ENCODE measurements at regions not wholly inside any gene's neighbourhood (a gene's known extent, or its start where the extent isn't known, plus 50 kb on each side); places are given as distances from the start of the nearest gene placed in this dataset.
"Not testable (repeated sequence)": the region's sequence is repeated elsewhere in the genome, so short reads cannot be mapped to it uniquely, and the experiment has no call there.

GRCh38 chr2:147008481-147008880 lies 836.3 kb upstream of the ACVR2A start:
- WGBS (ENCODE audit: insufficient coverage) = 100% methylated on average over 1 of the region's 2 CpGs
- no peak overlapping the region for H3K4me3 ChIP-seq (ENCODE audit: low read depth, low read length)
- no peak overlapping the region for H3K27ac ChIP-seq (ENCODE audit: low read depth, low read length)

GRCh38 chr2:147006736-147007141 lies 838.1 kb upstream of the ACVR2A start:
- DNase-seq (ENCODE audit: low read depth in 4 of 6, low spot score in 6 of 6) = peak in 1 of 6 donors; percentile 8
- H3K27ac ChIP-seq (ENCODE audit: low read depth, low read length) = no peak overlapping the region
- no peak overlapping the region for H3K4me3 ChIP-seq (ENCODE audit: low read depth, low read length)
- no peaks in the 10 kb centered on the region for H3K9me3 ChIP-seq (ENCODE audit: control insufficient read depth, insufficient read depth, low read length)
- WGBS (ENCODE audit: insufficient coverage) = no CpG with 5 or more reads among the region's 2 CpGs
- H3K4me1 ChIP-seq (ENCODE audit: control insufficient read depth, insufficient read depth, low read length) = no peaks in the 10 kb centered on the region
- H3K36me3 ChIP-seq (ENCODE audit: control insufficient read depth, insufficient read depth, low read length) = no peaks in the 10 kb centered on the region
- H3K27me3 ChIP-seq (ENCODE audit: control insufficient read depth, insufficient read depth, low read length) = no peaks in the 10 kb centered on the region

More at GRCh38 chr2:147008481-147008880, 836.3 kb upstream of the ACVR2A start:
- no peak for DNase-seq (ENCODE audit: low read depth in 4 of 6, low spot score in 6 of 6)
- Histone ChIP-seq H3K36me3 (ENCODE audit: control insufficient read depth, insufficient read depth, low read length) (no peaks in the 10 kb centered on the region), H3K9me3 (ENCODE audit: control insufficient read depth, insufficient read depth, low read length) (no peaks in the 10 kb centered on the region), H3K4me1 (ENCODE audit: control insufficient read depth, insufficient read depth, low read length) (no peaks in the 10 kb centered on the region), H3K27me3 (ENCODE audit: control insufficient read depth, insufficient read depth, low read length) (no peaks in the 10 kb centered on the region)

DNA sequence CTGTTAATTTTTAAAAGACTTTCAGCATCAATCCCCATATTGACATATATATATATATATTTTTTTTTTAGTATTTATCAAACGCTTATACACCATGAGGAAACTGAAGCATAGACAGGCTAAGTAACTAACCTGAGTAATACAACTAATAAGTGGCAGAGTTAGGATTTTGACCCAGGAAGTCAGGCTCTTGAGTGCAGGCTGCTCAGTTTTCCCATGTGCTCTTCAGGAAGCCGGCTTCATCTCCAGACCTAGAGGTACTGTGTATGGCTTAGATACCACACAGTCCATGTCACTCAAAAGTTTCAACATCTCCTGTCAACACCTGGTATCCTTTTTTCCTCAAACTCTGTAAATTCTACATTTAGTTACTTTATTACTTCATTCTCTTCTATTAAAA lies 841.7 kb upstream of the ACVR2A start:
- WGBS (ENCODE audit: insufficient coverage) = 100% methylated on average over 1 of the region's 2 CpGs
- no peak for DNase-seq (ENCODE audit: low read depth in 4 of 6, low spot score in 6 of 6)
- H3K36me3 ChIP-seq (ENCODE audit: control insufficient read depth, insufficient read depth, low read length) = no peaks in the 10 kb centered on the region

DNA sequence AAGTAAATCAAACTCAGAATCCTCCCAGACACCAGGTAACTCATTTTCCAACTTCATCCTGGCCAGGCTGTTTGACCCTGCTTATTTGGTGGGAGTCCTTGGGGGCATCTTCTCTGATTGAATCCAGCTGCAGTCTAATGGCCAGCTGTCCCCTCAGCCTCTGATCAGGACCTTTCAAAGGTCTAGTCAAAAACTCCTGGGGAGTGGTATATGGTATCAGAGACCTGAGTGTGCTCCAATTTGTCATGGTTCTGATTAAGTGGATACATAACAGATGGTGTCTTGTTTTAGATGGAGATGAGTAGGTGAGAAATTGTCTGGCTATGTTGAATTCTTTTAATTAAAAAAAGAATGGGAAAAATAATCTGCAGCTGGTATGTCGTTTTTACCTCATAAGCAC lies 842.6 kb upstream of the ACVR2A start:
- H3K9me3 ChIP-seq (ENCODE audit: control insufficient read depth, insufficient read depth, low read length) = no peaks in the 10 kb centered on the region
- no peak overlapping the region for H3K27ac ChIP-seq (ENCODE audit: low read depth, low read length)
- no peaks in the 10 kb centered on the region for H3K36me3 ChIP-seq (ENCODE audit: control insufficient read depth, insufficient read depth, low read length)
- no peak for DNase-seq (ENCODE audit: low read depth in 4 of 6, low spot score in 6 of 6)
- no peak overlapping the region for H3K4me3 ChIP-seq (ENCODE audit: low read depth, low read length)
- no peaks in the 10 kb centered on the region for H3K4me1 ChIP-seq (ENCODE audit: control insufficient read depth, insufficient read depth, low read length)
- H3K27me3 ChIP-seq (ENCODE audit: control insufficient read depth, insufficient read depth, low read length) = no peaks in the 10 kb centered on the region
- no CpG with 5 or more reads among the region's 1 CpG for WGBS (ENCODE audit: insufficient coverage)

More for the DNA sequence above, 841.7 kb upstream of the ACVR2A start:
- Histone ChIP-seq H3K4me3 (ENCODE audit: low read depth, low read length) (no peak overlapping the region), H3K27me3 (ENCODE audit: control insufficient read depth, insufficient read depth, low read length) (no peaks in the 10 kb centered on the region), H3K27ac (ENCODE audit: low read depth, low read length) (no peak overlapping the region), H3K9me3 (ENCODE audit: control insufficient read depth, insufficient read depth, low read length) (no peaks in the 10 kb centered on the region), H3K4me1 (ENCODE audit: control insufficient read depth, insufficient read depth, low read length) (no peaks in the 10 kb centered on the region)

DNA sequence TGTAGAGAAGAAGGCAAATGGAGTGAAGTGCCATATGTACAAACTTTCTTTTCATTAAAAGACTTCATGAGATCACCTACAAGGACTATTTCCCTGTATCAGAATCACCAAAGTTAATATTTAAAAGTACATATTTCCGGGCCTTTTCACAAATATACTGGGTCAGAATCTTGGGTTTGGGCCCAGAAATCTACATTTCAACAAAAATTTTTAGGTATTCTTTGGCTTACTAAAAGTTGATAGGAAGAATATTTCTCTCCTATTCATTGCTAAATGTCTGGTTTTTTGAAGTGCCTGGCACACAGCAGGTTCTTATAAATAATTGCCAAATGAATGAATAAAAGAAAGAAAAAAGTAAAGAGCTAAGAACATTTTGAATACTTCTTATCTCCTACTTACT lies 843.8 kb upstream of the ACVR2A start:
- no CpG with 5 or more reads among the region's 1 CpG for whole genome bisulfite sequencing (ENCODE audit: insufficient coverage)

GRCh38 chr2:147000151-147000550 lies 844.7 kb upstream of the ACVR2A start:
- H3K36me3 ChIP-seq (ENCODE audit: control insufficient read depth, insufficient read depth, low read length); H3K9me3 ChIP-seq (ENCODE audit: control insufficient read depth, insufficient read depth, low read length); H3K27ac ChIP-seq (ENCODE audit: low read depth, low read length); H3K27me3 ChIP-seq (ENCODE audit: control insufficient read depth, insufficient read depth, low read length); DNase-seq (ENCODE audit: low read depth in 4 of 6, low spot score in 6 of 6); H3K4me3 ChIP-seq (ENCODE audit: low read depth, low read length); H3K4me1 ChIP-seq (ENCODE audit: control insufficient read depth, insufficient read depth, low read length): not testable (repeated sequence)
- no CpG with 5 or more reads among the region's 2 CpGs for WGBS (ENCODE audit: insufficient coverage)

More for the DNA sequence above, 843.8 kb upstream of the ACVR2A start:
- Histone ChIP-seq H3K9me3 (ENCODE audit: control insufficient read depth, insufficient read depth, low read length) (no peaks in the 10 kb centered on the region), H3K27ac (ENCODE audit: low read depth, low read length) (no peak overlapping the region), H3K4me1 (ENCODE audit: control insufficient read depth, insufficient read depth, low read length) (no peaks in the 10 kb centered on the region), H3K27me3 (ENCODE audit: control insufficient read depth, insufficient read depth, low read length) (no peaks in the 10 kb centered on the region), H3K36me3 (ENCODE audit: control insufficient read depth, insufficient read depth, low read length) (no peaks in the 10 kb centered on the region), H3K4me3 (ENCODE audit: low read depth, low read length) (no peak overlapping the region)
- DNase-seq (ENCODE audit: low read depth in 4 of 6, low spot score in 6 of 6) = no peak

DNA sequence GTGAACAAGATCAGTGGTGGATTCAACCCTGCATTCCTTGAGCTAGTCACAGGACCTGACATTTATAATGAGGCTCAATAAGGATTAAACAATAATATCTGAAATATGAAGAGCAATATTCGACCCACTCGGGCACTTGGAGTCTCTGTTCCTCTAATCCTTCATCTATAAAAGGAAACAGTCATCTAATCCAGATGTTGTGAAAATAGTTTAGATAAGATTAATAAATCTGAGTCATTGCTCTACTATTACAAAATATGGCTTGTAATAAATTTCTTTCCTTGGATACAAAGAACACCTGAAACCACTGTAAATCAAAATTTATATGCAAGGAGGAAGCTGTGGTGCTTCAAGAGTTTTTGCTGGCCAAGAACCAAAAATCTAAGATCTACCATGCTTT lies 846.9 kb upstream of the ACVR2A start:
- H3K4me3 ChIP-seq (ENCODE audit: low read depth, low read length) = no peak overlapping the region
- DNase-seq (ENCODE audit: low read depth in 4 of 6, low spot score in 6 of 6) = no peak
- no peaks in the 10 kb centered on the region for H3K9me3 ChIP-seq (ENCODE audit: control insufficient read depth, insufficient read depth, low read length)
- H3K27me3 ChIP-seq (ENCODE audit: control insufficient read depth, insufficient read depth, low read length) = no peaks in the 10 kb centered on the region
- H3K27ac ChIP-seq (ENCODE audit: low read depth, low read length) = no peak overlapping the region
- no peaks in the 10 kb centered on the region for H3K36me3 ChIP-seq (ENCODE audit: control insufficient read depth, insufficient read depth, low read length)
- no CpG with 5 or more reads among the region's 2 CpGs for WGBS (ENCODE audit: insufficient coverage)
- no peaks in the 10 kb centered on the region for H3K4me1 ChIP-seq (ENCODE audit: control insufficient read depth, insufficient read depth, low read length)

- no peaks in the 10 kb centered on the region for H3K4me1 ChIP-seq (ENCODE audit: control insufficient read depth, insufficient read depth, low read length)
- H3K9me3 ChIP-seq (ENCODE audit: control insufficient read depth, insufficient read depth, low read length) = no peaks in the 10 kb centered on the region
- no peaks in the 10 kb centered on the region for H3K27me3 ChIP-seq (ENCODE audit: control insufficient read depth, insufficient read depth, low read length)
- no peaks in the 10 kb centered on the region for H3K36me3 ChIP-seq (ENCODE audit: control insufficient read depth, insufficient read depth, low read length)
- H3K4me3 ChIP-seq (ENCODE audit: low read depth, low read length) = no peak overlapping the region
- H3K27ac ChIP-seq (ENCODE audit: low read depth, low read length) = no peak overlapping the region
- DNase-seq (ENCODE audit: low read depth in 4 of 6, low spot score in 6 of 6) = no peak
Observed at GRCh38 chr2:146997488-146997887, 847.3 kb upstream of the ACVR2A start.

DNA sequence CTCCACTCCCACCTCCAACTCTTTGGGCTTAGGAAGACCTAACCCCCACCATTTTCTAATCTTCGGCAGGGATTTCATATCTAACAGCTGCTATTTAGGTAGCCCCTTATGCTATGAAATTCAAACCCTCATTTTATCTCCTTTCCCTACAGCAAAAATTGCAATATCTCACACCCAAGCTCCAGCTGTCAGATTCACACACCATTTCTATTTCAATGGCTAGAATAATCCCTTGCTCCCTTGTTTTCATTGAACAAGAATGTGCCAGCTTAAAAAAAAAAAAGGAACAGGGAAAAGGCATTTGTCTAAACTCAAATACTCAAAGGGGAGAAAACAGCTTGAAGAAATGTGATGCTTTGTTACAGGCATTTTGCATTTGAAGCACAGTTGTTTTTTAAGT lies 850.6 kb upstream of the ACVR2A start:
- peak in 1 of 6 donors; percentile 10 for DNase-seq (ENCODE audit: low read depth in 4 of 6, low spot score in 6 of 6)
- no peak overlapping the region for H3K4me3 ChIP-seq (ENCODE audit: low read depth, low read length)
- no peaks in the 10 kb centered on the region for H3K36me3 ChIP-seq (ENCODE audit: control insufficient read depth, insufficient read depth, low read length)
- no peak overlapping the region for H3K27ac ChIP-seq (ENCODE audit: low read depth, low read length)
- no peaks in the 10 kb centered on the region for H3K4me1 ChIP-seq (ENCODE audit: control insufficient read depth, insufficient read depth, low read length)
- no peaks in the 10 kb centered on the region for H3K9me3 ChIP-seq (ENCODE audit: control insufficient read depth, insufficient read depth, low read length)
- H3K27me3 ChIP-seq (ENCODE audit: control insufficient read depth, insufficient read depth, low read length) = no peaks in the 10 kb centered on the region
- 89% methylated on average over 1 of the region's 1 CpG for WGBS (ENCODE audit: insufficient coverage)

- DNase-seq (ENCODE audit: low read depth in 4 of 6, low spot score in 6 of 6) = no peak
- H3K4me3 ChIP-seq (ENCODE audit: low read depth, low read length) = no peak overlapping the region
- H3K9me3 ChIP-seq (ENCODE audit: control insufficient read depth, insufficient read depth, low read length) = no peaks in the 10 kb centered on the region
- WGBS (ENCODE audit: insufficient coverage) = no CpG with 5 or more reads among the region's 2 CpGs
- no peaks in the 10 kb centered on the region for H3K27me3 ChIP-seq (ENCODE audit: control insufficient read depth, insufficient read depth, low read length)
- no peak overlapping the region for H3K27ac ChIP-seq (ENCODE audit: low read depth, low read length)
- no peaks in the 10 kb centered on the region for H3K4me1 ChIP-seq (ENCODE audit: control insufficient read depth, insufficient read depth, low read length)
- H3K36me3 ChIP-seq (ENCODE audit: control insufficient read depth, insufficient read depth, low read length) = no peaks in the 10 kb centered on the region
Observed at GRCh38 chr2:146992466-146992865, 852.4 kb upstream of the ACVR2A start.
